HT1080 (cell line): ENCODE measurements at regions not wholly inside any gene's neighbourhood (a gene's known extent, or its start where the extent isn't known, plus 50 kb on each side); places are given as distances from the start of the nearest gene placed in this dataset.

ENCODE experiments used
- DNase-seq: peaks from one replicate; pipeline ENCODE4 v3.0.0-alpha.2; 2015; ENCODE audit warnings: low read depth

GRCh38 chr15:38671675-38672254 lies 107.2 kb upstream of the RASGRP1 start:
- no peak for DNase-seq

- DNase-seq: no peak
These were observed 107.7 kb upstream of the RASGRP1 start for GRCh38 chr15:38672273-38672672.

GRCh38 chr15:38672814-38673670 lies 108.4 kb upstream of the RASGRP1 start:
- no peak for DNase-seq

GRCh38 chr15:38674448-38674847 lies 109.8 kb upstream of the RASGRP1 start:
- no peak for DNase-seq

- no peak for DNase-seq
These were observed 113.7 kb upstream of the RASGRP1 start for GRCh38 chr15:38678281-38678680.

GRCh38 chr15:38680775-38681174 lies 116.2 kb upstream of the RASGRP1 start:
- no peak for DNase-seq

- DNase-seq: no peak
These were observed 117.7 kb upstream of the RASGRP1 start for GRCh38 chr15:38682363-38682762.

GRCh38 chr15:38682861-38683260 lies 118.2 kb upstream of the RASGRP1 start:
- DNase-seq: no peak

GRCh38 chr15:38683382-38684242 lies 119.0 kb upstream of the RASGRP1 start:
- no peak for DNase-seq

- DNase-seq: no peak
These were observed 119.9 kb upstream of the RASGRP1 start for GRCh38 chr15:38684440-38685010.

- no peak for DNase-seq
These were observed 121.2 kb upstream of the RASGRP1 start for GRCh38 chr15:38685686-38686339.

GRCh38 chr15:38687340-38687739 lies 122.7 kb upstream of the RASGRP1 start:
- no peak for DNase-seq

- DNase-seq: no peak
These were observed 123.3 kb upstream of the RASGRP1 start for GRCh38 chr15:38687775-38688495.

- no peak for DNase-seq
These were observed 124.1 kb upstream of the RASGRP1 start for GRCh38 chr15:38688761-38689160.

- no peak for DNase-seq
These were observed 124.9 kb upstream of the RASGRP1 start for GRCh38 chr15:38689522-38689921.

- DNase-seq: no peak
These were observed 125.6 kb upstream of the RASGRP1 start for GRCh38 chr15:38690216-38690615.

GRCh38 chr15:38690719-38691332 lies 126.2 kb upstream of the RASGRP1 start:
- peak; percentile 56 for DNase-seq

GRCh38 chr15:38691377-38691776 lies 126.8 kb upstream of the RASGRP1 start:
- DNase-seq: no peak

- no peak for DNase-seq
These were observed 127.6 kb upstream of the RASGRP1 start for GRCh38 chr15:38691965-38692788.
